HPDE6-E6E7 (cell line): ENCODE measurements at regions not wholly inside any gene's neighbourhood (a gene's known extent, or its start where the extent isn't known, plus 50 kb on each side); places are given as distances from the start of the nearest gene placed in this dataset.
"Not testable (repeated sequence)": the region's sequence is repeated elsewhere in the genome, so short reads cannot be mapped to it uniquely, and the experiment has no call there.

ENCODE experiments used
- DNase-seq: peaks from one replicate; pipeline ENCODE4 v3.0.0; 2011; ENCODE audit warnings: missing footprints; ENCODE audit errors: extremely low spot score

DNA sequence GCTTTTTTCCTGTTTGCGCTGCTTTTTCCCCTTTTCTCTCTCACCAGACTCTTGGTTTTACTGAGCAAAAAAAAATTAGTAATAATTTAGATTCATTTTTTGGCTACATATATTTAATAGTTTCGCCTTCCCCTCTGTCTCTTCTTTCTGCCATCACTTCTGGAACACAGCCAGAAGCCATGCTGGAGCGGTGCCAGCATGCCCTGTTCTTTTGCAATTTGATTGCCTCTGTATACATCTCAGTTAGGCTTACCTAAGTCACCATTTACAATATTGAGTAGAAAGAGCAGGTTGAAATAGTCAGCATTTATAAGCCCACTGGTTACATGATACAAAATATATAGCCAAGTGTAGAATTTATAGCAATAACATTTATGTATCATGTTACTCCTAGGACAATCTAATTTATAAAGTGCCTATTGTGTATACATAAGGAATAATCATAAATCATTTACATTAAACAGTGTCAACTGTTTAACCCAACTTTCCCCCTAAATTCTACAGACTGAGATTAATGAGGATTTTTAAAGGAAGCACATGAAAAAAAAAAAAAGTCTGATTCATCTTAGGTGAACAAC is 413.8 kb upstream of the SOX5 start:
- DNase-seq, result no peak

GRCh38 chr12:24361877-24362580 is 412.6 kb upstream of the SOX5 start:
- DNase-seq, result no peak

- DNase-seq, result no peak
These were observed 411.4 kb upstream of the SOX5 start for GRCh38 chr12:24360907-24361306.

DNA sequence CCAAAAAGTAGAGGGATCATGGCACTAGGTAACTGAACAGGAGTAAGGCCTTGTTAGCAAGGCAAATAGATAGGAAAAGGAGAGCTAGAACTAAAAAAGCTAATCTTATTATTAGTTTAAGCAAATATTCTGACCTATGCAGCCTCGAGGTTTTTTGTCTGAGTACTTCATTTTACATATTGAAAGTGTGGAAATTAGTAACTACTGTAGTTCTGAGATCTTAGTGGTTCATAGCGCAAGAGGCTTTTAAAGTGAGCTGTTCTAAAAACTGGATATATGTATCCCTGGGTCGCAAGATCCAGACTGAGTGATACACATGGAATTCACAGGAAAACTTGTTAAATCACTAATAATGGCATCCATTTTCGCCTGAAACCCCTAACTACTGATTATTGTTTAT is 411.0 kb upstream of the SOX5 start:
- DNase-seq, result no peak

GRCh38 chr12:24360057-24360456 is 410.6 kb upstream of the SOX5 start:
- DNase-seq, result no peak

DNA sequence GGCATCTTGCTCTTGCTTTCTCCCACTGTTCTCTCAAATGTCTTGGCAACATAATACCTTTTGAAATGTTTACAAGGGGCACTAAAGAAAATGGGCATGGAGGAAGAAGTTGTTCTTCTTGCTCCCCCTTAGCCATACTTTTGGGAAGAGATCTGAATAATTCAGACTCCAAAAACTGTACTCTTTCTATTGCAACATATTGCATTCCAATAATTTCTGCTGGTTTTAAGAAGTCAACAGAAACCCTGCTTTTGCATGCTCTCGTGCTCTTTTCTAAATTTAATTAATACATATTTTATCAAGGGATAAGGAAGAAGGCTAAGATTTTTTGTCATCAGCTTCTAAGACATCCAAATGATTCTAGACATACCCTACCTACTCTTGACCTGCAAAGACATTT is 409.9 kb upstream of the SOX5 start:
- no peak for DNase-seq

DNA sequence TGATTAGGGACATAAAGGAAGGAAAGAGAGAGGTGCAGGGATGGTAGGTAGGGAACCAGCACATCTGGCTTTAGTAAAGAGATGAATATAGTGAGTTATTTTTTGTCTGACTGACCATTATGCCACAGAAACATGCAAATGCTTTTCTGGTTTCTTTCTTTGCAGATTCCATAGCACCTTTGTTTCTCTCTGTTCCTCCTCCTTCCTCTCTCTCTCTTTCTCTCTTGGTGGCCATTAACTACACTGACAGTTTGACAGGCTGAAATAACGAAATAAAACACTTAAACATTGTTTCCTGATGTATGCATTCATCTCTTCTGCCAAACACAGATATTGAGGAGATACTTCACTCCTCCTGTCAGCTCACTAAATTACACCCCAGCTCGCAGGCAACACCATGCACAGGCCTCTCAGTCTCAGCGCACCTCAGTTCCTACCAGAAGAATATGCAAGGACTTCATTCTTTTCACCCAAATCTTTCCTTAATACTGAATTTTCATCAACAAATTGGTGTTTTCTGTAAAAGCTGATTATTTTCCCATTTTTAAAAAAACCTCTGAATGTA is 406.9 kb upstream of the SOX5 start:
- DNase-seq, result no peak

- no peak for DNase-seq
These were observed 402.9 kb upstream of the SOX5 start for GRCh38 chr12:24352363-24352762.

- DNase-seq, result no peak
These were observed 399.8 kb upstream of the SOX5 start for GRCh38 chr12:24349051-24349799.

DNA sequence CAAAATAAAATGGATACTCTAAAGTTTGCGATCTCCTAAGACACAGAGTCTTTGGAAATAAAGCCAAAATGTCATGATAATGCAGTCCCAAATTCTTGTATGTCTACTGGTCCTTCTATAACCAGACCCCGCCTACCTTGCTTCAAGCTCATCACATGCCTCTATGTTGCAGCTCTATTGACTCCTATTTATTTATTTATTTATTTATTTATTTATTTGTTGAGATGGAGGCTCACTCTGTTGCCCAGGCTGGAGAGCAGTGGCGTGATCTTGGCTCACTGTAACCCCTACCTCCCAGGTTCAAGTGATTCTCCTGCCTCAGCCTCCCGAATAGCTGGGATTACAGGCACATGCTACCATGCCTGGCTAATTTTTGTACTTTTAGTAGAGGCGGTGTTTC is 398.7 kb upstream of the SOX5 start:
- not testable (repeated sequence) for DNase-seq

GRCh38 chr12:24328261-24328660 is 378.8 kb upstream of the SOX5 start:
- no peak for DNase-seq

GRCh38 chr12:24325331-24325730 is 375.9 kb upstream of the SOX5 start:
- no peak for DNase-seq

DNA sequence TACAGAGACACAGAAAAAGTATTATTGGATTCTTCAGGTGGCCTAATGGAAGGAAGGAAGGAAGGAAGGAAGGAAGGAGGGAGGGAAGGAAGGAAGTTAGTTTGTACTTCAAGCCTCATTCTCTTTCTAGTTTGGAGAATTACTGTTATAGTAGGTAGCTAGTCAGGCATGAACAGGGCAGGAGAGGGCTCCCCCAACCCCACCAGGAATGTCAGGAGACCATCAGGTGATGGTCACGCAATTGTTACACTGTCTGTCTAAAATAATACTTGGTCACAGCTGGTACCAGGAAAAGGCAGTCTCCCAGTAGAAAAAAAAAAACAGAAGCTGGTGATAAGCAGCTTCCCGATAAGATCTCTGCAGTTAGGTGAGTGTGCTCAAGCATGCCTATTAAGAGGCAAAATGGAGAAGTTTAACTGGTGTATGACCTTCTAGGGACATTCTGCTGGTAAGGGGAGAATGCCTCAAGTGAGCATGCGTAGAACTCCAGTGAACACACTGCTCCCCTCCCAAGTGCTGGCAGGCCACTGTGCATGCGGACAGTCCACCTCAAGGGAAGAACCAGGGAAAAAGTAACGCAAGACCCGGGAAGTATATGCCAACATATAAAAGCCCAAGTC is 358.4 kb upstream of the SOX5 start:
- no peak for DNase-seq

GRCh38 chr12:24307153-24307552 is 357.7 kb upstream of the SOX5 start:
- no peak for DNase-seq

- no peak for DNase-seq
These were observed 356.5 kb upstream of the SOX5 start for GRCh38 chr12:24306001-24306400.

DNA sequence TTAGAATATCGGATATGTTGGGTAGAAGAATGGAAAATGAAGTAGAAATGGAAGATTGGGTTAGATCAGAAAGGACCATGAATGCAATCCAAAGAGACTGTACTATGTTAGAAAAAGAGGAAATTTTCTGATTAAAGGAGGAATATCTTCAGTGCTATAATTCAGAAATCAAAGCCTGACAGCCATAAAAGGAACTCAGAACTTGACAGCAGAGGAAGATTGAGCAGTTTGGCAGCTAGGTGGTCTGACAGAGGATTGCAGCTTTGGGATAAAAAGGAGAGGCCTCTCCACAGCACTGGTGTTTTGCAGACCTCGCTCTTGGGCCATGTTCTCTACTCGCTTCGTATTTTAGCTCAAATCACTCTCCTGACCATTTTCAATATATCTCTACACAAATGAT is 354.8 kb upstream of the SOX5 start:
- DNase-seq, result no peak

- DNase-seq, result no peak
These were observed 353.2 kb upstream of the SOX5 start for GRCh38 chr12:24302708-24303107.

DNA sequence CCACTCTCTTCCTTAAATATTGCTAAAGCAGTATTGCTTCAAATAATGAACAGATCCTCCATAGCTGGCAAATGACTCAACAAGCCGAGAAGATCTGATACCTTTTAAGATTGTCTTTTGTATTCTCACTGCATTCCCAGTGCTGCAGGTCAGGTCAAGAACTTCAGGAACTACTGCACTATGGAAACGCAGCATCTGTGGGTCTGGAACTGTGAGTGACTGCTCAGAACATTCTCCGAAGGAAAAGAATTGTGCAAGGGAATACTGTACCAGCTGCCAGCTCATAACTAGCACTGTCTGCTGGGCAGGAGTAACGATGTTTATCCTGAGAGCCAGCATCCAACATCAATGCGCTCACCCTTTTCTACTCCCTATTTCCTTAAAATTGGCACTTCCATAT is 348.0 kb upstream of the SOX5 start:
- DNase-seq, result no peak

- DNase-seq, result no peak
These were observed 344.1 kb upstream of the SOX5 start for GRCh38 chr12:24293549-24293948.

DNA sequence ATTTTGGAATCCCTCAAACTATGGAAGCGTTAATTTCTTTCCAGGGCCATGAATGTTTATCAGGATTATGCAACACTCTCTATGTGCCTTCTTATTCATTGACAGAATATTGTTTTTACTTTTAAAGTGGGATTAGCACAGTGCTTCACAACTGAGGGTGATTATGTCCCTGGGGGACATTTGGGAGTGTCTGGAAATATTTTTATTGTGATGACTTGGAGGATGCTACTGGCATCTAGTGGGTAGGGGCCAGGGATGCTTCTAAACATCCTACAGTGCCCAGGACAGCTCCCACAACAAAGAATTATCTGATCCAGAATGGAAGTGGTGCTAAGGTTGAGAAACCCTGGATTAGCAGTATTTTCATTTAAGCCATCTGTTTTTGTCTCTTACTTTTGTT is 338.5 kb upstream of the SOX5 start:
- DNase-seq, result no peak

- DNase-seq, result no peak
These were observed 336.0 kb upstream of the SOX5 start for GRCh38 chr12:24285448-24285847.

DNA sequence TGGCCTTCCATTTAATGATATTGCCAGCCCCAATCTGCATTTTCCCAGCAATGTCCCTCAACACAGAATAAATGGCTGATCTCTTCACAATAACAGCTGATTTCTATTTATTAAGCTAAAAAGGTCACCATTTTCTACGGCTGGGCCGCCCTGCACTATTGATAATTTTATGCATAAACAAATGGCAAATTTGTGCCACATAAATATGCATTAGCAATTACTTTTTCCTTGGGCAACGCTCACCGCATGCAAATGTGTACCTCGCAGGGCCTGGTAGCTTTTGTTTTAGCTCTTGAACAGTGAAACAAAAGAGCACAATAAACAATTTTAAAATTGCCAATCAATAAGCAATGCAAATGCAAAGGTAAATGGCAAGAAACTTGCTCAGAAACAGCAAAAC is 331.9 kb upstream of the SOX5 start:
- DNase-seq, result no peak
